ENCODE measurements at regions not wholly inside any gene's neighbourhood (a gene's known extent, or its start where the extent isn't known, plus 50 kb on each side); places are given as distances from the start of the nearest gene placed in this dataset.

DNA sequence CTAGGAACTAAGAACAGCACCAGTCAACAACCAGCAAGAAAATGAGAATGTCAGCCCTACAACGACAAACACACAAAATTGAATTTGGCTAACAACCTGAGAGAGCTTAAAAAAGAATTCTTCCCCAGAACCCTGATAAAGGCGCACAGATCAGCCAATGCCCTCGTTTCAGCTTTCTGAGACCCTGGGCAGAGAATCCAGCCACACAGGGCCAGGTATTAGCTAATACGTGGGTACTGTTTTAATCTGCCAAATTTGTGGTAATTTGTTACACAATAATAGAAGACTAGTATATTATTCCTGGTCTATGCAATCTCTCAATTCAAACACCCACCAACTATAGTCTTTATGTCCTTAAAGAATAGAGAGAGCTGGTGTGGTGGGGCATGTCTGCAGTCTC, 291.6 kb upstream of the GADL1 start:
- H3K9me3 ChIP-seq, result no peaks in the 10 kb centered on the region
- DNase-seq, result no peak
- peaks cover 0 to 51% (median 24%) of the 10 kb centered on the region in 4 donors for H3K4me1 ChIP-seq
- no peaks in the 10 kb centered on the region for H3K27me3 ChIP-seq
- peak overlapping the region in 1 of 2 donors; percentile 62 for H3K27ac ChIP-seq
- intact Hi-C loops (cut with DNase I; ENCODE audit: low total_unique reads), result no loop called here
- H3K36me3 ChIP-seq, result no peaks in the 10 kb centered on the region
- TF ChIP-seq, protein P1, sequence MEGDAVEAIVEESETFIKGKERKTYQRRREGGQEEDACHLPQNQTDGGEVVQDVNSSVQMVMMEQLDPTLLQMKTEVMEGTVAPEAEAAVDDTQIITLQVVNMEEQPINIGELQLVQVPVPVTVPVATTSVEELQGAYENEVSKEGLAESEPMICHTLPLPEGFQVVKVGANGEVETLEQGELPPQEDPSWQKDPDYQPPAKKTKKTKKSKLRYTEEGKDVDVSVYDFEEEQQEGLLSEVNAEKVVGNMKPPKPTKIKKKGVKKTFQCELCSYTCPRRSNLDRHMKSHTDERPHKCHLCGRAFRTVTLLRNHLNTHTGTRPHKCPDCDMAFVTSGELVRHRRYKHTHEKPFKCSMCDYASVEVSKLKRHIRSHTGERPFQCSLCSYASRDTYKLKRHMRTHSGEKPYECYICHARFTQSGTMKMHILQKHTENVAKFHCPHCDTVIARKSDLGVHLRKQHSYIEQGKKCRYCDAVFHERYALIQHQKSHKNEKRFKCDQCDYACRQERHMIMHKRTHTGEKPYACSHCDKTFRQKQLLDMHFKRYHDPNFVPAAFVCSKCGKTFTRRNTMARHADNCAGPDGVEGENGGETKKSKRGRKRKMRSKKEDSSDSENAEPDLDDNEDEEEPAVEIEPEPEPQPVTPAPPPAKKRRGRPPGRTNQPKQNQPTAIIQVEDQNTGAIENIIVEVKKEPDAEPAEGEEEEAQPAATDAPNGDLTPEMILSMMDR (IDR thresholded peaks at IDR 0.05), result no peak
- H3K4me3 ChIP-seq, result no peak overlapping the region

GRCh38 chr3:31187380-31187779, 292.9 kb upstream of the GADL1 start:
- no peak for DNase-seq
- intact Hi-C loops (cut with DNase I; ENCODE audit: low total_unique reads), result no loop called here
- Histone ChIP-seq H3K36me3 (no peaks in the 10 kb centered on the region), H3K4me3 (no peak overlapping the region), H3K4me1 (peaks cover 0 to 51% (median 24%) of the 10 kb centered on the region in 4 donors), H3K27ac (peak overlapping the region; percentile 12 to 69), H3K9me3 (no peaks in the 10 kb centered on the region), H3K27me3 (no peaks in the 10 kb centered on the region)
- TF ChIP-seq, protein P1 (IDR thresholded peaks at IDR 0.05), result no peak

DNA sequence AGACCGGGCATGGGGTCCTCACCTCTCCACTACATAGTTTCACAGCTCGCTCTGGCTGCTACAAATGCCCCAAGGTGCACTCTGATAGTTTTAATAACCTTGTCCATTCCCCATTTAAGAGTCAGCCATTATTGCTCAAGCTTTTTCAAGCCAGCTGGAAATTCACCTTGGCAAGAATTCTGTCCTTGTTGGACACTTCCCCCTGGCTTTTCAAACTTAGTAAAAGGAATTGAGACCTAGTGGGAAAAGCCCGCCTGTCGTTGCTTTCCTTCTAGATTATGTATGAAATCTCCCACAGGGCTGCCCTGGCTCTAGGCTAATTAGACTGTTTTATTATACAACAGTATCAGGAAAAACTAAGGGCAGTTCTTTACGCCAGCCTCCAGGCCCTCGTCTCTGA, 293.7 kb upstream of the GADL1 start:
- peaks cover 0 to 51% (median 24%) of the 10 kb centered on the region in 4 donors for H3K4me1 ChIP-seq
- intact Hi-C loops (cut with DNase I; ENCODE audit: low total_unique reads), result no loop called here
- no peak overlapping the region for H3K4me3 ChIP-seq
- DNase-seq, result peak; percentile 60 to 65
- H3K27ac ChIP-seq, result peak overlapping the region; percentile 12 to 69
- H3K9me3 ChIP-seq, result no peaks in the 10 kb centered on the region
- TF ChIP-seq, protein P1 (IDR thresholded peaks at IDR 0.05), result peak in 1 of 2 experiments; percentile 8
- H3K36me3 ChIP-seq, result no peaks in the 10 kb centered on the region
- H3K27me3 ChIP-seq, result no peaks in the 10 kb centered on the region

GRCh38 chr3:31189330-31189729, 294.9 kb upstream of the GADL1 start:
- no peaks in the 10 kb centered on the region for H3K27me3 ChIP-seq
- no peak for DNase-seq
- H3K4me3 ChIP-seq, result no peak overlapping the region
- no peaks in the 10 kb centered on the region for H3K9me3 ChIP-seq
- H3K4me1 ChIP-seq, result peaks cover 0 to 43% (median 21%) of the 10 kb centered on the region in 4 donors
- H3K36me3 ChIP-seq, result no peaks in the 10 kb centered on the region
- TF ChIP-seq, protein P1 (IDR thresholded peaks at IDR 0.05), result no peak
- intact Hi-C loops (cut with DNase I; ENCODE audit: low total_unique reads), result no loop called here
- H3K27ac ChIP-seq, result no peak overlapping the region

- peaks cover 0 to 37% (median 15%) of the 10 kb centered on the region in 4 donors for H3K4me1 ChIP-seq
- H3K27ac ChIP-seq, result no peak overlapping the region
- no peaks in the 10 kb centered on the region for H3K36me3 ChIP-seq
- no peaks in the 10 kb centered on the region for H3K9me3 ChIP-seq
- TF ChIP-seq, protein P1 (IDR thresholded peaks at IDR 0.05), result no peak
- H3K27me3 ChIP-seq, result no peaks in the 10 kb centered on the region
- H3K4me3 ChIP-seq, result no peak overlapping the region
- DNase-seq, result no peak
- intact Hi-C loops (cut with DNase I; ENCODE audit: low total_unique reads), result no loop called here
Observed at GRCh38 chr3:31189971-31190370, 295.5 kb upstream of the GADL1 start.

GRCh38 chr3:31191354-31191753, 296.9 kb upstream of the GADL1 start:
- H3K9me3 ChIP-seq, result no peaks in the 10 kb centered on the region
- intact Hi-C loops (cut with DNase I; ENCODE audit: low total_unique reads), result no loop called here
- no peaks in the 10 kb centered on the region for H3K27me3 ChIP-seq
- H3K4me1 ChIP-seq, result peaks cover 0 to 27% (median 8%) of the 10 kb centered on the region in 4 donors
- H3K27ac ChIP-seq, result no peak overlapping the region
- DNase-seq, result no peak
- TF ChIP-seq, protein P1 (IDR thresholded peaks at IDR 0.05), result no peak
- no peak overlapping the region for H3K4me3 ChIP-seq
- H3K36me3 ChIP-seq, result no peaks in the 10 kb centered on the region
